Omental fat pad (tissue), 3 donors: ENCODE measurements at regions not wholly inside any gene's neighbourhood (a gene's known extent, or its start where the extent isn't known, plus 50 kb on each side); places are given as distances from the start of the nearest gene placed in this dataset.

ENCODE experiments used
- ATAC-seq: fragments of 150-250 bp; one replicate; pipeline ENCODE4 v1.9.1; 2016; ENCODE audit warnings: mild to moderate bottlenecking, moderate library complexity; ENCODE audit not compliant: low FRiP score
- DNase-seq: peaks from one replicate; pipeline ENCODE4 v3.0.0-alpha.2; 2019; ENCODE audit warnings: low spot score
- TF ChIP-seq, protein P1 (sequence below), 3 donors: fragments of 450-650 bp; IDR thresholded peaks; one replicate each; pipeline ENCODE4 v1.5.1; 2016 to 2017; ENCODE audit warnings: antibody characterized with exemption in 3 of 3, mild to moderate bottlenecking in 3 of 3, moderate library complexity in 2 of 3

DNA sequence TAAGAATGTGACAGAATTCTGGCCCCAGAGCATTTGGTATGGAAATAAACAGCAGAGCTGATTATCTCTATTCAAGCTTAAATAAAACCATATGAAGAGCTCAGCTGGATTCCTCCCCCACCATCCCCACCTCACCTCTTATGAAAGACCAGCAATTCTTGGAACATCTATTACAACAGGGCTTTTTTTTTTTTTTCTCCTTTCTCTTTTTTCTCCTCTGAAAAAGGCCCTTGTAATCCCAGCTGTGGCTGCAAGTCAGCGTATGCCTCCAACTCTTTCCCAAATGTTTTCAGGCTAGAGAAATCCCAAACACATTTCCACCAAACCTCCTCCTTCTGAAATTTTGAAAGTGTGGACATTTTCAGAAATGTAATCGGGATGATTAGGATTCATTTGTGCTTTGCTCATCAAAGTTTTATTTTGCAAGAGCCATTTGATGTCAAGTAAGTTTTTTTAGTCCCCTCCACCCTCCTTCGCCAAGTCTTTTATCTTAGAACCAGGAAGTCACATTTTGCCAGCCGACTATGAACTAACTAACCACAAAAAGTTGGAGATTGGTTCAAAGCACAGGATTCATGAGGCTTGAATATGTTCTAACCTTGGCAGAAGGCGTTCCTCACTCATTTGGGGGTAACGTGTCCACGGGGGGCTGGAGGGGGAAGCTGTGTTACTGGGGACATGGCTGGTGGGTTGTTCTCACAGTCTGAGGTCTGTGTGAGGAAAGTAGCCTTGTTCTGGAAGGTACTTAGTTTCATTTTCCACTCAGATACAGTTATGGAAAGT, 142.0 kb upstream of the PDZRN3 start:
- DNase-seq (no peak), ATAC-seq (peak; percentile 65)
- TF ChIP-seq, protein P1, sequence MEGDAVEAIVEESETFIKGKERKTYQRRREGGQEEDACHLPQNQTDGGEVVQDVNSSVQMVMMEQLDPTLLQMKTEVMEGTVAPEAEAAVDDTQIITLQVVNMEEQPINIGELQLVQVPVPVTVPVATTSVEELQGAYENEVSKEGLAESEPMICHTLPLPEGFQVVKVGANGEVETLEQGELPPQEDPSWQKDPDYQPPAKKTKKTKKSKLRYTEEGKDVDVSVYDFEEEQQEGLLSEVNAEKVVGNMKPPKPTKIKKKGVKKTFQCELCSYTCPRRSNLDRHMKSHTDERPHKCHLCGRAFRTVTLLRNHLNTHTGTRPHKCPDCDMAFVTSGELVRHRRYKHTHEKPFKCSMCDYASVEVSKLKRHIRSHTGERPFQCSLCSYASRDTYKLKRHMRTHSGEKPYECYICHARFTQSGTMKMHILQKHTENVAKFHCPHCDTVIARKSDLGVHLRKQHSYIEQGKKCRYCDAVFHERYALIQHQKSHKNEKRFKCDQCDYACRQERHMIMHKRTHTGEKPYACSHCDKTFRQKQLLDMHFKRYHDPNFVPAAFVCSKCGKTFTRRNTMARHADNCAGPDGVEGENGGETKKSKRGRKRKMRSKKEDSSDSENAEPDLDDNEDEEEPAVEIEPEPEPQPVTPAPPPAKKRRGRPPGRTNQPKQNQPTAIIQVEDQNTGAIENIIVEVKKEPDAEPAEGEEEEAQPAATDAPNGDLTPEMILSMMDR (IDR thresholded peaks at IDR 0.05) = no peak

DNA sequence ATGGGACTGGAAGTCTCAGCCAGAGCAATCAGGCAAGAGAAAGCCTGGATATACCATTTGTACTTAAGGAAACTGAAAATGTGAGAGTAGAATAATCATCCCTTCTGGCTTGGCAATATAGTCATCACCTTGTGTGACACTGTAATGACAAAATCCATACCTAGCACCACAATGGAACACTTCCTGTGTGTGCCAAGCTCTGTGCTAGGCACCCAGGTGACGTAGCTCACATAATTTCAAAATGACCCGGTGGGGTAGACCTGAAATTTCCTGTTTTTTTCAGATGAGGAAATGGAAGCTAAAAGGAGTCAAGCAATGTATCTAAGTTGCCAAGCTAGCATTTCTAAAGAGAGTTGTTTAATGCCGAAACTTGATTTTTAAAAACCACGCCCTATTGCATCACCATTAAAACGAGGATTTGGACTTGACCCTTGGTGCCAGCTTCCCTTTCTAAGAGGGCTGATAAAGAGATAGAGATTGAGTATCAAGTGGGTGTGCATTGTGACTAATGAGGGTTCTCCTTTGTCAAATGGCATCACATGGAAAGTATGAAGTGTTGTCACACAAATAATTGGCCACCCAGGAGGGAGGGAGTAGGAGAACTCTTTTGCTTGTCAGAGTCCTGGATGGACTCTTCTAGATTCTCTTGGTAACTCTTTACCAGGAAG, 141.3 kb upstream of the PDZRN3 start:
- TF ChIP-seq, protein P1 (IDR thresholded peaks at IDR 0.05) = no peak
- ATAC-seq (peak; percentile 62), DNase-seq (no peak)

DNA sequence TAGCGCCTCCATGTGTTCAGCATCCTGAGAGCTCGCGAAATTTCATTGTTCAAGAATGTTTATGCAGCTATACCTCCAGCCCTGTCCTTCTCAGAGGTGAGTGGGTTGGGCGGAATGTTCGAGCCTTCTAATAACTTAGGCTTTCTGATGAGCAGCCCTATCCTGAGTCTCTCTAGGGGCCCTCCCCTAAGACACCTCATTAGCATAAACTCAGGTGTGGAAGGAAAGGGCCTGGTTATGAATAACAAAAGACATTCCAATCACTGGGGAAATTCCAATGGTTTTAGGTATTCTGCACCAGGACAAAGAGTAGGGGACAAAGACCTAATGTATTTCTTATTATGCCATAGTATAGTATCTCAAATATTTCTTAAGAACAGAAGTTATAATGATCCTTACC, 138.1 kb upstream of the PDZRN3 start:
- no peak for DNase-seq
- ATAC-seq = no peak
- TF ChIP-seq, protein P1 (IDR thresholded peaks at IDR 0.05) = no peak

DNA sequence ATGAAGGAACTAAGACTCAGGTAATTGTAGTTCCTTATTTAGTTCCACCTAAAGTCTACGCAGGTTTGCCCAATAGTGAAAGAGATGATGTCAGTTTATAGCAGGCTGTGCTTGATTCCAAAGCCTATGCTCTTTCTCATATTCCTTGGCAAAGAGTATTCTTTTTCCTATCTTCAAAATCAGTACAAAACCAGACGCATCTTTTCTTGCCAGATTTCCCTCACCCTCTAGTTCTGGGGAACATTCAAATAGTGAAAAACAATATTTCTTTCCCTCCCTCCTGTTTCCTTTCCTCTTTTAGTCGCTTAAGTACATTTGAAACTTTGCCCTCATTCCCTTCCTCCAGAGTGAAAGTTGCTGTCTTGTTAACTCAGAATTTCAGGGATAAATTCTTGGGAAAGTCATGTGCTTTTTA, 134.6 kb upstream of the PDZRN3 start:
- ATAC-seq = no peak
- TF ChIP-seq, protein P1 (IDR thresholded peaks at IDR 0.05) = no peak
- no peak for DNase-seq

DNA sequence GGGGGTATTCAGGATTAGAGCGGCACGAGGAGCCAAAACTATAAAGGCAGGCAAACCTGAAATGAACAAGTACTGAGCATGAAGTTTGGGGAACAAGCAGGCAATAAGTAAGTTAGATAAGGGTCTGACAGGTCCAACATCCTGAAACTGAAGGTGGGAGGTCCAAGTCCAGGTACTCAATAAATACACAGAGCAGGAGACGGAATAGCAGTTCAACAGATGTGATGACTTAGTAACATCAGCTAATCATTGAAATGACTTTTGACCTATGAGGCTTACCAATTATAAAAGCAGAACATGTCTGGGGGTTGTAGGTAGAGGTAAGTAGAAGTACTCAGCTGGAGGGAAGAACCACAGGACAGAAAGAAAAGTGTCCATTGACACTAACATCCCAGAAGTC, 132.8 kb upstream of the PDZRN3 start:
- TF ChIP-seq, protein P1 (IDR thresholded peaks at IDR 0.05) = no peak
- no peak for DNase-seq
- no peak for ATAC-seq

DNA sequence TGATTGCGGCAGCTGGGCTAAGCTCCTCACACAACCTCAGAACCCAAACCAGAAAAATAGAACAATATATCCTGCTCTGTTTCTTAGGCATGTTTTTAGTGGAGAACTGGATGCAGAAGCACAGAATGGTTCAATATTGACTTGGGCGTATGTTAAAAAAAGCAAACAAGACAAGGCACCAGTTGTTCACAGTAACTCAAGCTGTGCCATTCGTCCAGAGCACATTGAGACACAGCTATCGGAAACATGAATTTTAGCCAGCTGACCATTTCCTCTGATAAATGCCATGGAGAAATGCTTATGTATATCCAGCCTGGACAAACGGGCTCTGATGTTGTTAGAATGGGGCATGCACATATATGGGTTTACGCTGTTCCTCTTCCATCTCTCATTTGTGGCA, 129.2 kb upstream of the PDZRN3 start:
- TF ChIP-seq, protein P1 (IDR thresholded peaks at IDR 0.05) = no peak
- DNase-seq (no peak), ATAC-seq (no peak)

DNA sequence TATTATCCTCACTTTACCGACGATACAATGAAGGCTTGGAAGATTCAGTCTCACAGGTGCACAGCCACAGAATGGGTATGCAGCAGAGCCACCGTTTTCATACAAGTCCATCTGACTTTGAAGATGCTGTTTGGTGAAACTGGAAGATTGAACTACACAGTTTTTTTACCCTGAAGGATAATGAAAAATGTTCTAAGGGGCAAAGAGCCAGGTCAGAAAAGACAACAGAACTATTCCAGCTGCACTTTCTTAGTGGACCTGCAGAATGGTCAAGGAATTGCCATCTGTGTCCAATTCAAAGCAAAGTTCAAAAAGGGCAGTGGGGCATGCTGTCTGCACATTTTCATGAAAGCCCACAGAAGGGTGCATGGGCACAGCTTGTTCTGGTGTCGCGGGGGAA, 127.6 kb upstream of the PDZRN3 start:
- DNase-seq = no peak
- TF ChIP-seq, protein P1 (IDR thresholded peaks at IDR 0.05) = no peak
- ATAC-seq = no peak
